ENCODE measurements at regions not wholly inside any gene's neighbourhood (a gene's known extent, or its start where the extent isn't known, plus 50 kb on each side); places are given as distances from the start of the nearest gene placed in this dataset.

DNA sequence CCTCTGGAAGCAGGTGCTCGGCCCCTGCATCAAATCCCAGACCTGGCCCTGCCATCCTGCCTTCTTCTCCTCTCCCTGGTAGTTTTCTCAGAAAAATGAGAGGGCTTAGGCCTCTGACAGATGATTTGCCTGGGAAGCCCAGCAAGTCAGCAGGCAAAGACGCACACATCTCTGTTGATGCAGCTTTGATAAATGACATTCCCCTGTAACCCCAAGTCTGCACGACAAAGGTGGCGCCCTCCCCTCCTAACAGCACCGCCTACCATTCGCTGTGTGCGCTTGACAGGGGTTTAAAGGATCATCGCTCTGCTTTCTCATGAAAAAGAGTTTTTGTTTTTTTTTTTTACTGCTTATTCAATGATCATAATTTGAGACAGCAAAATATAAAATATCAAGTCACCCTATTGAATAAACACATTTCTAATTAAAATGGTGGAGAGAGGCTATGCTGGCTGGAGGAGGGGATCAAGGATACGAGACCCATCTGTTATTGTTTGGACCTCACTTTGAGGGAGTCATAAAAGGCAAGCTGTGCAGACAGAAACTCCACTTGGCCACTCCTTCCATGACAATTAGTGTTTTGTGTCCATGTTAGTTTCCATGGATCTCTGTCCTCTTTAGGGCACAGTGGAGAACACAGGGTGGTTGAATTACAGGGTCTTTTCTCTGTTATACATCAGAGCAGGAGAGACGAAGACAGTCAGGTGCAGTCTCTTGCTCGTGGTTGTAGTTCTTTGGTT, 126.1 kb downstream of the FGF9 start:
- no peak overlapping the region for H3K56ac ChIP-seq (replicated peaks; ENCODE audit: insufficient read length, low read depth, low read length)
- no peak for TF ChIP-seq GABPA (IDR thresholded peaks at IDR 0.05; ENCODE audit: borderline replicate concordance, insufficient read depth, low read length)
- no peak for TF ChIP-seq JUND (IDR thresholded peaks at IDR 0.05; ENCODE audit: low read length)
- TF ChIP-seq BRCA1 (IDR thresholded peaks at IDR 0.05; ENCODE audit: low read depth, low read length): no peak
- TF ChIP-seq RAD21 (IDR thresholded peaks at IDR 0.05 in 1 of 2, conservative IDR thresholded peaks at IDR 0.05 in 1 of 2; ENCODE audit: low read depth in 2 of 2, low read length in 2 of 2): no peak
- TF ChIP-seq, protein P1, sequence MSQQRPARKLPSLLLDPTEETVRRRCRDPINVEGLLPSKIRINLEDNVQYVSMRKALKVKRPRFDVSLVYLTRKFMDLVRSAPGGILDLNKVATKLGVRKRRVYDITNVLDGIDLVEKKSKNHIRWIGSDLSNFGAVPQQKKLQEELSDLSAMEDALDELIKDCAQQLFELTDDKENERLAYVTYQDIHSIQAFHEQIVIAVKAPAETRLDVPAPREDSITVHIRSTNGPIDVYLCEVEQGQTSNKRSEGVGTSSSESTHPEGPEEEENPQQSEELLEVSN (IDR thresholded peaks at IDR 0.05): no peak
- no peak for TF ChIP-seq TAF7 (optimal IDR thresholded peaks at IDR 0.05; ENCODE audit: borderline replicate concordance, low read depth, low read length)
- TF ChIP-seq RXRA (IDR thresholded peaks at IDR 0.05; ENCODE audit: insufficient read depth, low read depth, low read length): no peak
- no peak for TF ChIP-seq CREB1 (IDR thresholded peaks at IDR 0.05)
- no peak for TF ChIP-seq SUZ12 (IDR thresholded peaks at IDR 0.05; ENCODE audit: low read length)
- no peak for TF ChIP-seq YY1 (IDR thresholded peaks at IDR 0.05; ENCODE audit: low read depth, low read length)
- no peak for TF ChIP-seq SP2 (IDR thresholded peaks at IDR 0.05; ENCODE audit: low read length)
- no peak for TF ChIP-seq EGR1 (IDR thresholded peaks at IDR 0.05; ENCODE audit: borderline replicate concordance, low read depth, low read length)
- TF ChIP-seq MAFK (IDR thresholded peaks at IDR 0.05; ENCODE audit: low read depth, low read length): no peak
- no peak for TF ChIP-seq SRF (IDR thresholded peaks at IDR 0.05; ENCODE audit: low read depth, low read length)

More for the DNA sequence above, 126.1 kb downstream of the FGF9 start:
- Histone ChIP-seq H4K8ac (ENCODE audit: extremely low read depth, insufficient read depth, low read length) (no peak overlapping the region; the same call in 1 of the 2 replicates), H3K23ac (ENCODE audit: insufficient read length) (no peak overlapping the region), H4K91ac (replicated peaks; ENCODE audit: insufficient read length, low read length) (no peak overlapping the region), H3K9ac (replicated peaks in 1 of 4; ENCODE audit: extremely low read depth in 1 of 4, low read depth in 3 of 4, low read length in 3 of 4) (no peak overlapping the region), H3K79me2 (ENCODE audit: control insufficient read depth in 1 of 2, insufficient read depth in 2 of 2, low read length in 2 of 2) (no peaks in the 10 kb centered on the region), H3K9me3 (ENCODE audit: insufficient read depth in 2 of 2, low read depth in 1 of 2, low read length in 1 of 2) (no peaks in the 10 kb centered on the region), H2AFZ (ENCODE audit: low read length) (no peak overlapping the region), H3K4me3 (ENCODE audit: extremely low read depth in 1 of 4, insufficient read depth in 2 of 4, low read depth in 3 of 4, low read length in 4 of 4) (no peak overlapping the region), H4K20me1 (replicated peaks in 1 of 2; ENCODE audit: control insufficient read depth in 1 of 2, insufficient read depth in 2 of 2, low read length in 2 of 2) (no peaks in the 10 kb centered on the region), H3K14ac (ENCODE audit: insufficient read length) (no peak overlapping the region), H3K4me2 (ENCODE audit: insufficient read depth in 1 of 2, low read depth in 2 of 2, low read length in 2 of 2) (no peak overlapping the region), H2BK20ac (ENCODE audit: low read length) (no peak overlapping the region), H3K36me3 (ENCODE audit: control insufficient read depth in 2 of 4, insufficient read depth in 4 of 4, low read length in 3 of 4) (no peaks in the 10 kb centered on the region), H2BK12ac (ENCODE audit: low read depth, low read length) (no peak overlapping the region), H3K18ac (ENCODE audit: extremely low read depth, low read length) (no peak overlapping the region), H3K79me1 (ENCODE audit: low read depth, low read length) (no peaks in the 10 kb centered on the region), H3K23me2 (ENCODE audit: low read depth, low read length) (no peaks in the 10 kb centered on the region), H3K27ac (ENCODE audit: low read depth, low read length) (no peak overlapping the region), H2BK120ac (replicated peaks; ENCODE audit: low read depth, low read length) (no peak overlapping the region), H2BK5ac (ENCODE audit: low read depth, low read length) (no peak overlapping the region), H2BK15ac (ENCODE audit: low read length) (no peak overlapping the region), H3K27me3 (replicated peaks in 1 of 4; ENCODE audit: control insufficient read depth in 3 of 4, extremely low read depth in 1 of 4, insufficient read depth in 3 of 4, low read length in 3 of 4) (no peaks in the 10 kb centered on the region), H2AK5ac (ENCODE audit: low read depth, low read length) (no peak overlapping the region), H3K4ac (replicated peaks; ENCODE audit: insufficient read length, low read depth, low read length) (no peak overlapping the region), H4K5ac (ENCODE audit: insufficient read length, low read depth, low read length) (no peak overlapping the region), H3K4me1 (replicated peaks in 1 of 4; ENCODE audit: control insufficient read depth in 3 of 4, insufficient read depth in 4 of 4, low read length in 3 of 4) (no peaks in the 10 kb centered on the region)
- FAIRE-seq (no peak), DNase-seq (ENCODE audit: low read depth in 1 of 2, low spot score in 2 of 2) (no peak)
- WGBS, 2 experiments (ENCODE audit: extremely low coverage in 1 of 2, insufficient coverage in 1 of 2, insufficient read length in 1 of 2, insufficient replicate concordance in 2 of 2, low coverage in 1 of 2, low lambda C conversion rate in 2 of 2, missing lambda C conversion rate in 1 of 2): 86% methylated on average over 11 of the region's 11 CpGs; no CpG with 5 or more reads in 1 of the 2 experiments
- CTCF ChIA-PET (ENCODE audit: partially characterized antibody): interaction anchor here (0.7 to 1.8 kb wide), 4 partner anchors 12 to 98 kb away, joined by 3 to 5 read pairs (median 3); no protein-coding TSS in a partner anchor
- POLR2A ChIA-PET (ENCODE audit: partially characterized antibody): no interaction called here
